Fibroblast of upper back skin (primary cell): ENCODE measurements at regions not wholly inside any gene's neighbourhood (a gene's known extent, or its start where the extent isn't known, plus 50 kb on each side); places are given as distances from the start of the nearest gene placed in this dataset.
"Not testable (repeated sequence)": the region's sequence is repeated elsewhere in the genome, so short reads cannot be mapped to it uniquely, and the experiment has no call there.

Source experiments
- DNase-seq: peaks from one replicate; pipeline ENCODE4 v3.0.0-alpha.2; 2013

GRCh38 chrX:139475432-139475831 lies 55.1 kb upstream of the F9 start:
- no peak for DNase-seq

DNA sequence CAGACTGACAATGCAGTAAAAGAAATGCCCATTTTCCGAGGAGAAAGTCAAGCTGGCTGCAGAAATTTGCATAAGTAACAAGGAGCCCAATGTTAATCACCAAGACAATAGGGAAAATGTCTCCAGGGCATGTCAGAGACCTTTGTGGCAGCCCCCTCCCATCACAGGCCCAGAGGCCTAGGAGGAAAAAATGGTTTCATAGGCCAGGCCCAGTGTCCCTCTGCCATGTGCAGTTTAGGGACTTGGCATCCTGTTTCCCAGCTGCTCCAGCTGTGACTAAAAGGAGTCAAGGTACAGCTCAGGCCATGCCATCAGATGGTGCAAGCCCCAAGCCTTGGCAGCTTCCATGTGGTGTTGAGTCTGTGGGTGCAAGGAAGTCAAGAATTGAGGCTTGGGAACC lies 68.6 kb upstream of the F9 start:
- DNase-seq = not testable (repeated sequence)

DNA sequence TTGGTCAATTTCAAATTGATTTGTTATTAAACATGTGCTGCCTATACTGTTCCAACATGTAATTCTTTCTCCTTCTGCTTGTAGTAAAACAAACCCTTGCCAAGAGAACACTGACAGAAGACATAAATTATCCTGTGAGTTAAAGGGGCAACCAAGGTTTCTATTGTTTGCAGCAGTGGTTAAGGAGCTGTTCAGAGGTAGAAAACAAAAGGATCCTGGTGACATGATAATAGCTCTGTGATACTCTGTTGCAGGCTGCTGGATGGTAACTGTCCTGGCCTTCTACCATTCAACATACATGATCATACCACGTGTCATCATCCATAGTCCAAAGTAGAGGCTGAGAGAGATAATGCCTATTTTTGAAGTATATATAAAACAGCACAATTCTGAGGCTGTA lies 75.8 kb upstream of the F9 start:
- no peak for DNase-seq

- DNase-seq = no peak
Observed at GRCh38 chrX:139448996-139449395, 81.5 kb upstream of the F9 start.

DNA sequence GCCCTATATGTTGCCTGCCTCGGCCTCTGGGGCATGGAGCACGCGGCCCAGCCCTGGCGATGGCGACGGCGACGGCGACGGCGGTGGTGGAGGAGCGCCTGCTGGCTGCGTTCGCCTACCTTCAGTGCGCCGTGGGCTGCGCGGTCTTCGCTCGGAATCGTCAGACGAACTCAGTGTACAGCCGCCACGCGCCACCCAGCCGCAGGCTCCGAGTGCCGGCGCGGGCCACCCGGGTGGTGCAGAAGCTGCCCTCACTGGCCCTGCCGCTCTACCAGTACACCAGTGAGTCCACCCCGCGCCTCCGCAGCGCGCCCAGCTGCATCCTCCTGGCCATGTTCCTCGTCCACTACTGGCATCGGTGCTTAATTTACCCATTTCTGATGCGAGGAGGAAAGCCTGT lies 83.7 kb upstream of the F9 start:
- DNase-seq = no peak

DNA sequence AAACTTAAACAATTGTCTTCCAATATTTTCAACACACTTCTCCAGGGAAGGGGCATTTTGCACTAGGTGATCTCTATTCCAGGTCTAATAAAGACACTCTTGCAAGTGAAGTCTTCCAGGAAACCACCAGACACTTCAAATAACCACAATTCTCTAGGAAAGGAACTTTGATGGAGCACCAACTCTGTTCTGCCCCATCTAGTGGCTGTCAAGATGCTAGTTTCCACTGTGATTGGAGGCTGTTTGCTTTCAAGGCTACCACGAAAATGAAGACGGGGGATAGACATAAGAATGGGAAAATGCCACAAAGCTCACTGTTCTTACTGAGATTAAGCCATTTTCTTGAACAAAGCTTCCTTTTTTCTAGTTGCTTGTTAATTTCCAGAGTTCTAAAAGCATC lies 100.6 kb upstream of the F9 start:
- DNase-seq = peak; percentile 1

DNA sequence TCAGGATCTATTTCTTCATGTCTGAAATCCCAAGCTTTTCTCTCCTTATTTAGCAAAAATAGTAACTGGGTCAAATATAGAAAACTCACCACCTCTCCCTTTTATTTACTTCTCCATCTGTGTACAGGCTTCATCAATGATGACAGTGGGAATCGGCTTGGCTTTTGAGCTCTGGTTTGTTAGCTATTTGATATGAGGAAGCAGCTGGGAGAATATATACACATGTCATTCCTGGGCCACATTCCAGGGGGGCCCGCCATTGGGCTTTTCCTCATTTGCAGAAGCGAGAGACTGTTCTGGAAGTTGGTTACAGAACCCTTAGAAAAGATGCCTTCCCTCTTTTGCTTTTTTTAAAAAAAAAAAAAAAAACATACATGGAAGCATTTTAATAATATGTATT lies 107.4 kb upstream of the F9 start:
- DNase-seq = no peak

- DNase-seq = not testable (repeated sequence)
Observed at GRCh38 chrX:139398258-139398657, 132.3 kb upstream of the F9 start.

DNA sequence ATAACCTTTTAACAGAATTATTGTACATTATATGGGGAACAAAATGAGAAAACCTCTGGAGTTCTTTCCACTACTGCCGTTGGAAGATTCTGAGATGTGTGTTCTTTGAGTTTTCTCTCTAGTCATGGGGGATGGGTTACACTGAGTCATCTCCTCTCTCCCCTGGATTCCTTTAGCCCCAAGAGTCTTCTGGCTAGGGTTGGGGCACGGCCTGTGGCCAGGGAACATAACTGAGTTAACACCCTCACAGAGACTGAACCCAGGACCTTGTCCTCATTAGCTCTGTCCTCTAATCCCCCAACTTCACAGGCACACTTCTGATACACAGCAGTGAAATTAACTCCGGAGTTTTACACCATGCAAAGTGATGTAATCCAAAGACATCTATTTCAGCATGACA lies 142.3 kb upstream of the F9 start:
- DNase-seq = peak; percentile 24

DNA sequence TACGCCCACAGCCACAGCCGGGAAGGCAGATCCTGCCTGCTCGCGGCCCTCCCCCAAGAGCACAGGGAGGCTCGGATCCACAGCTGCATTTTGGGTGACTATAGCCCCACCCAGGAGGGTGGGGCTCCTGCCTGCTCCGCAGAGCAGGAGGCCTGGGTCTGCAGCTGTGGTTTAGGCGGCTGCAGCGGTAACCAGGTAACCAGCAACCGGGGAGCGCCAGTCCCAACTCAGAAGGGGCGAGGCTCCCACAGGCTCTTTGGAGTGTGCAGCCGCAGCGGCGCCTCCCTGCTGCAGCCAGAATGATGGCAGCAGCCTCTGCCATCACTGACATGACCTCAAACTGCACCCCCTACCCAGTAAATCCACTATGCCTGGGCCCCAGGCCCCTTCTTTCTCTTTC lies 148.0 kb upstream of the F9 start:
- DNase-seq = no peak

- not testable (repeated sequence) for DNase-seq
Observed at GRCh38 chrX:139376547-139376946, 154.0 kb upstream of the F9 start.

DNA sequence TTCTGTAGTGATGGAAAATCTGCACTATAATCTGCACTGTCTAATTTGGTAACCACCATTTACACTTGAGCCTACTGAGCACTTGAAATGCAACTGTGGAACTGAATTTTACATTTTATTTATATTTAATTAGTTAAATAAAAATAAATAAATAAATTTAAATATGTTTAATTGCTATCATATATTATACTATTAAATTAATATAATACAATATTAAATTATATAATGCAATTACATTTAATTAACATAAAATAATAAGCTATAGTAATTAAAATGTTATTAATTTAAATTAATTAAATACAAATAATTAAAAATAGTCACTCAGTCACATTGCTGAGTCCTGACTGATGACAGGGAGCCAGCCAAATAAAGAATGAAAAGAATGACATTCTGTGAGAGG lies 170.2 kb upstream of the F9 start:
- no peak for DNase-seq

DNA sequence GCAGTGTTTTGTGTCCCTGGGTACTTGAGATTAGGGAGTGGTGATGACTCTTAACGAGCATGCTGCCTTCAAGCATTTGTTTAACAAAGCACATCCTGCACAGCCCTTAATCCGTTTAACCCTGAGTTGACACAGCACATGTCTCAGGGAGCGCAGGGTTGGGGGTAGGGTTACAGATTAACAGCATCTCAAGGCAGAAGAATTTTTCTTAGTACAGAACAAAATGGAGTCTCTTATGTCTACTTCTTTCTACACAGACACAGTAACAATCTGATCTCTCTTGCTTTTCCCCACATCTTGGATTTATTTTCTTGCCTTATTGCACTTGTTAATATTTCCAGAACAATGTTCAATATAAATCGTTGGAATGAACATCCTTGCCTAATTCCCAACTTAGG lies 187.9 kb upstream of the F9 start:
- DNase-seq = not testable (repeated sequence)

GRCh38 chrX:139341855-139342593 lies 188.5 kb upstream of the F9 start:
- DNase-seq = not testable (repeated sequence)

GRCh38 chrX:139332441-139332840 lies 198.1 kb upstream of the F9 start:
- no peak for DNase-seq

DNA sequence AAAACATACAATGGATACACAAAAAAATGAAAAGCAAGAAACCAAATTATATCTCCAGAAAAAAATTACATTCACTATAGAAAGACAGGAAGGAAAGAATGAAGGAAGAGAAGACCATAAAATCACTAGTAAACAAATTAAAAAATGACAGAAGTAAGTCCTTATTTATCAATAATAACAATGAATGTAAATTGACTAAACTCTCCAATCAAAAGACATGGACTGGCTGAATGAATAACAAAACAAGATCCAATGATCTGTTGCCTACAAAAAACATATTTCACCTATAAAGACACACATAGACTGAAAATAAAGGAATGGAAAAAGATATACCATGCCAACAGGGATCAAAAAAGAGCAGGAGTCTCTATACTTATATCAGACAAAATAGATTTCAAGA lies 203.2 kb upstream of the F9 start:
- no peak for DNase-seq

DNA sequence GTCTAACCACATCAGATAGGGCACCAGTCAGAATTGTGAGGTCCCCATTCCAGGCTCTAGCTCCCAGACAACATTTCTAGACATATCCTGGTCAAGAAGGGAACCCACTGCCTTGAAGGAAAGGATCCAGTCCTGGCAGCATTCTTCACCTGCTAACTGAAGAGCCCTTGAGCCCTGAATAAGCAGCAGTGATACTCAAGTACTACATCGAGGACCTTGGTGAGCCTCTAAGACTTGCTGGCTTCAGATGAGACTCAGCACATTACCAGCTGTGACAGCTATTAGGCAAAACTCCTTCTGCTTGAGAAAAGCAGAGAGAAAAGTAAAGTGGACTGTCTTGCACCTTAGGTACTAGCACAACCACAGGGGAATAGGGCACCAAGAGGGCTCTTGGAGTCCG lies 205.8 kb upstream of the F9 start:
- DNase-seq = no peak

- not testable (repeated sequence) for DNase-seq
Observed at GRCh38 chrX:139320661-139321354, 209.7 kb upstream of the F9 start.

GRCh38 chrX:139306675-139307074 lies 223.9 kb upstream of the F9 start:
- not testable (repeated sequence) for DNase-seq

GRCh38 chrX:139304471-139304870 lies 226.1 kb upstream of the F9 start:
- no peak for DNase-seq

- DNase-seq = no peak
Observed at GRCh38 chrX:139299309-139299708, 231.2 kb upstream of the F9 start.

DNA sequence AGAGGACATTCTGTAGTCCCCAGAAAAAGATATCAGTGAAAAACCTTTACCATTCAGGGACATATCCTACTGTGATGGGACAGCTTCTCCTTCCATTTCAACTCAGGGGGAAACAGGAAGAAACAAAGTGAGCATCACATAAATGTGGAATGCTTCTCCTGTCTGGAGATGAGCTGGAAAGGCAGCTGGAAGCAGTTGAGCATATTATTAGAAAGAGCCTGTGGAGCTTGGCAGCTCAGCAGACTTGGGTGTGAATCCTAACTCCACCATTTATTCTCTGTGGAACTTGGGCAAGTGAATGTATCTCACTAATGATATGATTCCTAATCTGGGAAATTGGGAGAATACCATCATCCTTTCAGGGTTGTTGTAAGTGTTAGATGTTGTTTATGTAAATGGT lies 232.1 kb upstream of the F9 start:
- DNase-seq = no peak

- no peak for DNase-seq
Observed at GRCh38 chrX:139297638-139298037, 232.9 kb upstream of the F9 start.

GRCh38 chrX:139293991-139294390 lies 236.5 kb upstream of the F9 start:
- no peak for DNase-seq

GRCh38 chrX:139290310-139290709 lies 240.2 kb upstream of the F9 start:
- peak; percentile 13 for DNase-seq
